HEK293 (cell line): ENCODE measurements at regions not wholly inside any gene's neighbourhood (a gene's known extent, or its start where the extent isn't known, plus 50 kb on each side); places are given as distances from the start of the nearest gene placed in this dataset.

Source experiments
- BCL11B ChIP-seq: fragments of 450-650 bp; formaldehyde crosslinking; IDR thresholded peaks from 2 replicates; pipeline ENCODE4 v1.5.1; 2016; ENCODE audit warnings: low read depth, missing biosample characterization, missing genetic modification characterization
- SALL2 ChIP-seq: fragments of 450-650 bp; formaldehyde crosslinking; IDR thresholded peaks from 2 replicates; pipeline ENCODE4 v1.5.0; 2017; ENCODE audit warnings: missing biosample characterization, mild to moderate bottlenecking, missing genetic modification characterization, borderline replicate concordance
- ZNF274 ChIP-seq, 2 experiments: fragments of 200-500 bp in 1 of 2; fragments of 450-650 bp in 1 of 2; sonication (Bioruptor generic) in 1 of 2; formaldehyde crosslinking in 1 of 2; IDR thresholded peaks; 2 replicates each; pipeline versions ENCODE4 v1.5.1 to v1.6.1; 2014 to 2016; ENCODE audit warnings: borderline replicate concordance in 1 of 2, inconsistent platforms in 1 of 2, low read length in 1 of 2, missing biosample characterization in 1 of 2, missing genetic modification characterization in 1 of 2
- ZNF416 ChIP-seq: fragments of 450-650 bp; formaldehyde crosslinking; IDR thresholded peaks from 2 replicates; pipeline ENCODE4 v1.5.1; 2016; ENCODE audit warnings: missing biosample characterization, missing genetic modification characterization
- ZNF623 ChIP-seq: fragments of 450-650 bp; formaldehyde crosslinking; IDR thresholded peaks from 2 replicates; pipeline ENCODE4 v1.5.1; 2016; ENCODE audit warnings: missing biosample characterization, missing genetic modification characterization
- TF ChIP-seq, protein P1 (sequence below): fragments of 450-650 bp; formaldehyde crosslinking; IDR thresholded peaks from 2 replicates; pipeline ENCODE4 v1.5.1; 2016; ENCODE audit warnings: missing biosample characterization, missing genetic modification characterization
- TF ChIP-seq, protein P2 (sequence below): fragments of 450-650 bp; formaldehyde crosslinking; conservative IDR thresholded peaks from 2 replicates; pipeline ENCODE4 v1.5.1; 2016; ENCODE audit warnings: low read depth, missing biosample characterization, missing genetic modification characterization

DNA sequence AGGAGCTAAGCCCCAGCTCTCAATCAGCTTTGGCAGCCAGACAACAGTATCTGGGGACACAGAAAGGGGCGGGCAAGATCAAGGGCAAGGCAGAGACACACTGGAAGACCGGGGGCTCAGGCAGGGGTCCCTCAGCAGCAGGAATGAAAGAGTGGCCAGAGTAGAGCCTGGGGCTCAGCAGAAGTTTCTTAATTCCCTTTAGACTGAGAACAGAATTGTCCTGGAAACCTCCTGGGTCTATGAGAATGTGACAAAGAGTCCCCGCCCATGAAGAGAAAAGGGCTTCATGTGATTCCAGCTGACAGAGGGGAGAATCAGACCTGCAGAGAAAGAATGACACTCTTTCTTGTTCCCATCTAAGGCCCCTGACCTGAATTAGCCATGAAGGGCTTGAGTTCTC is 95.2 kb upstream of the CTNNB1 start:
- TF ChIP-seq SALL2 (tag by site-specific recombination) (no peak), ZNF623 (tag by site-specific recombination) (no peak), BCL11B (tag by site-specific recombination) (no peak), ZNF274 (IDR thresholded peaks at IDR 0.05; ENCODE audit: low read length) (no peak), ZNF274 (tag by site-specific recombination; IDR thresholded peaks at IDR 0.05; ENCODE audit: borderline replicate concordance) (no peak), ZNF416 (no peak)
- TF ChIP-seq, protein P1, sequence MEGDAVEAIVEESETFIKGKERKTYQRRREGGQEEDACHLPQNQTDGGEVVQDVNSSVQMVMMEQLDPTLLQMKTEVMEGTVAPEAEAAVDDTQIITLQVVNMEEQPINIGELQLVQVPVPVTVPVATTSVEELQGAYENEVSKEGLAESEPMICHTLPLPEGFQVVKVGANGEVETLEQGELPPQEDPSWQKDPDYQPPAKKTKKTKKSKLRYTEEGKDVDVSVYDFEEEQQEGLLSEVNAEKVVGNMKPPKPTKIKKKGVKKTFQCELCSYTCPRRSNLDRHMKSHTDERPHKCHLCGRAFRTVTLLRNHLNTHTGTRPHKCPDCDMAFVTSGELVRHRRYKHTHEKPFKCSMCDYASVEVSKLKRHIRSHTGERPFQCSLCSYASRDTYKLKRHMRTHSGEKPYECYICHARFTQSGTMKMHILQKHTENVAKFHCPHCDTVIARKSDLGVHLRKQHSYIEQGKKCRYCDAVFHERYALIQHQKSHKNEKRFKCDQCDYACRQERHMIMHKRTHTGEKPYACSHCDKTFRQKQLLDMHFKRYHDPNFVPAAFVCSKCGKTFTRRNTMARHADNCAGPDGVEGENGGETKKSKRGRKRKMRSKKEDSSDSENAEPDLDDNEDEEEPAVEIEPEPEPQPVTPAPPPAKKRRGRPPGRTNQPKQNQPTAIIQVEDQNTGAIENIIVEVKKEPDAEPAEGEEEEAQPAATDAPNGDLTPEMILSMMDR (tag by site-specific recombination): no peak
- TF ChIP-seq, protein P2, sequence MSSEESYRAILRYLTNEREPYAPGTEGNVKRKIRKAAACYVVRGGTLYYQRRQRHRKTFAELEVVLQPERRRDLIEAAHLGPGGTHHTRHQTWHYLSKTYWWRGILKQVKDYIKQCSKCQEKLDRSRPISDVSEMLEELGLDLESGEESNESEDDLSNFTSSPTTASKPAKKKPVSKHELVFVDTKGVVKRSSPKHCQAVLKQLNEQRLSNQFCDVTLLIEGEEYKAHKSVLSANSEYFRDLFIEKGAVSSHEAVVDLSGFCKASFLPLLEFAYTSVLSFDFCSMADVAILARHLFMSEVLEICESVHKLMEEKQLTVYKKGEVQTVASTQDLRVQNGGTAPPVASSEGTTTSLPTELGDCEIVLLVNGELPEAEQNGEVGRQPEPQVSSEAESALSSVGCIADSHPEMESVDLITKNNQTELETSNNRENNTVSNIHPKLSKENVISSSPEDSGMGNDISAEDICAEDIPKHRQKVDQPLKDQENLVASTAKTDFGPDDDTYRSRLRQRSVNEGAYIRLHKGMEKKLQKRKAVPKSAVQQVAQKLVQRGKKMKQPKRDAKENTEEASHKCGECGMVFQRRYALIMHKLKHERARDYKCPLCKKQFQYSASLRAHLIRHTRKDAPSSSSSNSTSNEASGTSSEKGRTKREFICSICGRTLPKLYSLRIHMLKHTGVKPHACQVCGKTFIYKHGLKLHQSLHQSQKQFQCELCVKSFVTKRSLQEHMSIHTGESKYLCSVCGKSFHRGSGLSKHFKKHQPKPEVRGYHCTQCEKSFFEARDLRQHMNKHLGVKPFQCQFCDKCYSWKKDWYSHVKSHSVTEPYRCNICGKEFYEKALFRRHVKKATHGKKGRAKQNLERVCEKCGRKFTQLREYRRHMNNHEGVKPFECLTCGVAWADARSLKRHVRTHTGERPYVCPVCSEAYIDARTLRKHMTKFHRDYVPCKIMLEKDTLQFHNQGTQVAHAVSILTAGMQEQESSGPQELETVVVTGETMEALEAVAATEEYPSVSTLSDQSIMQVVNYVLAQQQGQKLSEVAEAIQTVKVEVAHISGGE (tag by site-specific recombination): no peak
